ENCODE measurements at regions not wholly inside any gene's neighbourhood (a gene's known extent, or its start where the extent isn't known, plus 50 kb on each side); places are given as distances from the start of the nearest gene placed in this dataset.

GRCh38 chr6:101322921-101323320, 70.6 kb upstream of the GRIK2 start:
- no peak for DNase-seq

DNA sequence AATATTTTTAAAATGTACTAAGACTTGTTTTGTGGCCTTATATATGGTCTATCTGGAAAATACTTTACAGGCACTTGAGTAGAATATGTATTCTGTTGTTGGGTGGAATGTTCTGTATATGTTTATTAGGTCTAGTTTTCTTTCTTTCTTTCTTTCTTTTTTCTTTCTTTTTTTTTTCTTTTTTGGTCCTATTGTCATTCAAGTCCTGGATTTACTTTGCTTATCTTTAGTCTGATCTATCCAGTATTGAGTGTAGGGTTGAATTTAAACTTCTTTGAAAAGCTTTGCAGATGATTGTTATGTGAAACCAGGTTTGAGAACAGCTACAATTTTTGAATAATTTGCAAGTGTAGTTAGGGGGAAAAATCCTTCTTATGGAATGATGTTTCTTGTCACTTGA, 67.1 kb upstream of the GRIK2 start:
- DNase-seq, result no peak

GRCh38 chr6:101341926-101342325, 51.6 kb upstream of the GRIK2 start:
- DNase-seq, result no peak
